Fibroblast of lung (primary cell): ENCODE measurements at regions not wholly inside any gene's neighbourhood (a gene's known extent, or its start where the extent isn't known, plus 50 kb on each side); places are given as distances from the start of the nearest gene placed in this dataset.
A peak's percentile ranks its signal among the peaks of the same experiment; 100 is the strongest.

Experiments used
- DNase-seq, 2 donors: peaks; one replicate each; pipeline versions ENCODE4 v3.0.0 to v3.0.0-alpha.2; 2010; ENCODE audit warnings: low read depth in 2 of 2
- H2AFZ ChIP-seq: 2 replicates; pipeline ENCODE4 v1.5.1; 2012; ENCODE audit warnings: low read length, control low read depth, inconsistent platforms
- H3K27ac ChIP-seq: 2 replicates; pipeline ENCODE4 v1.5.1; 2011; ENCODE audit warnings: low read length, control low read depth; ENCODE audit not compliant: insufficient read depth
- H3K27me3 ChIP-seq: 2 replicates; pipeline ENCODE4 v1.5.1; 2011; ENCODE audit warnings: mild to moderate bottlenecking, low read length; ENCODE audit not compliant: control insufficient read depth, insufficient read depth
- H3K36me3 ChIP-seq: 2 replicates; pipeline ENCODE4 v1.5.1; 2011; ENCODE audit warnings: low read length; ENCODE audit not compliant: control insufficient read depth, insufficient read depth
- H3K4me1 ChIP-seq: 2 replicates; pipeline ENCODE4 v1.5.1; 2011; ENCODE audit warnings: low read length; ENCODE audit not compliant: control insufficient read depth, insufficient read depth; ENCODE audit errors: extremely low read depth
- H3K4me2 ChIP-seq: 2 replicates; pipeline ENCODE4 v1.5.1; 2011; ENCODE audit warnings: low read length, control low read depth; ENCODE audit not compliant: insufficient read depth; ENCODE audit errors: extremely low read depth
- H3K4me3 ChIP-seq, 4 experiments: fragments of 200-600 bp in 1 of 4; sonication (generic) in 1 of 4; replicated peaks in 1 of 4; 2 replicates each; pipeline ENCODE4 v1.5.1; 2011 to 2016; ENCODE audit warnings: low read length in 4 of 4, low read depth in 3 of 4, mild to moderate bottlenecking in 3 of 4, control low read depth in 2 of 4, inconsistent platforms in 1 of 4, mixed read lengths in 1 of 4; ENCODE audit not compliant: insufficient read depth in 1 of 4; ENCODE audit errors: control extremely low read depth in 1 of 4
- H3K79me2 ChIP-seq: 2 replicates; pipeline ENCODE4 v1.5.1; 2012; ENCODE audit warnings: mild to moderate bottlenecking, low read length, inconsistent platforms; ENCODE audit not compliant: control insufficient read depth, insufficient read depth
- H3K9ac ChIP-seq: 2 replicates; pipeline ENCODE4 v1.5.1; 2011; ENCODE audit warnings: mild to moderate bottlenecking, low read length, control low read depth; ENCODE audit not compliant: insufficient read depth
- H3K9me3 ChIP-seq: 2 replicates; pipeline ENCODE4 v1.5.1; 2012; ENCODE audit warnings: low read depth, low read length; ENCODE audit not compliant: control insufficient read depth, insufficient read depth
- H4K20me1 ChIP-seq: 2 replicates; pipeline ENCODE4 v1.5.1; 2011; ENCODE audit warnings: low read length; ENCODE audit not compliant: control insufficient read depth, insufficient read depth; ENCODE audit errors: extremely low read depth
- CTCF ChIP-seq, 2 donors: IDR thresholded peaks in 1 of 2; conservative IDR thresholded peaks in 1 of 2; 1 replicate in 1 of 2; 2 replicates in 1 of 2; pipeline ENCODE4 v1.5.1; 2011 to 2012; ENCODE audit warnings: low read length in 2 of 2, control low read depth in 1 of 2, inconsistent platforms in 1 of 2, low read depth in 1 of 2, mild to moderate bottlenecking in 1 of 2
- EZH2 ChIP-seq: IDR thresholded peaks from 2 replicates; pipeline ENCODE4 v1.5.1; 2012; ENCODE audit warnings: low read length, control low read depth, mild to moderate bottlenecking; ENCODE audit errors: missing control alignments

- Histone ChIP-seq H3K36me3 (no peaks in the 10 kb centered on the region), H3K27me3 (peaks cover 3% of the 10 kb centered on the region), H3K9me3 (no peaks in the 10 kb centered on the region), H3K4me1 (no peaks in the 10 kb centered on the region), H3K9ac (no peak overlapping the region), H3K27ac (no peak overlapping the region), H2AFZ (no peak overlapping the region), H3K4me3 (no peak overlapping the region), H3K4me2 (no peak overlapping the region), H4K20me1 (no peaks in the 10 kb centered on the region), H3K79me2 (no peaks in the 10 kb centered on the region)
- no peak for DNase-seq
- TF ChIP-seq EZH2 (no peak), CTCF (conservative IDR thresholded peaks at IDR 0.05 in 1 of 2, IDR thresholded peaks at IDR 0.05 in 1 of 2; ENCODE audit: low read depth in 1 of 2, low read length in 2 of 2) (peak in 1 of 2 donors; percentile 11)
These were observed 218.9 kb upstream of the TMTC1 start for GRCh38 chr12:30002677-30003076.

DNA sequence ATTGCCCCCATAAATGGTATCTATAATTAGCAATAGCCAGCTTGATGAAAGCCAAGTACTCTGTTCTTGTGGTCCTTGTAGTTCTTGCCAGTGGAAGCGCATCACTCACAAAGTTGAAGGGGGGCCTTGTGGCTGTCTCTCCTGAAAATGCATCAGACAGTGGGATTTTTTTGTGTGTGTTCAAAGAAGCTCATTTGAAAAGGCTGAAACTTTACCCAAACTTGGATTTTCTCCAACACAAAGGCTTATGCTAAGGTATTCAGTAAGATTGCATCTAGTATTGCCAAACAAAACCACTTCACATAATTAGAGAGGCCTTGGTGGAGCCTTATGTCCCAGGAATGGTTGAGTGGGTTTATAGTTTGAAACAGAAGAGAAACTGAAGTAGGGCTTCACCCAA lies 216.7 kb upstream of the TMTC1 start:
- Histone ChIP-seq H2AFZ (no peak overlapping the region), H3K4me1 (no peaks in the 10 kb centered on the region), H3K27me3 (no peaks in the 10 kb centered on the region), H3K9ac (no peak overlapping the region), H3K36me3 (no peaks in the 10 kb centered on the region), H3K79me2 (no peaks in the 10 kb centered on the region), H3K9me3 (no peaks in the 10 kb centered on the region), H3K27ac (no peak overlapping the region), H3K4me3 (no peak overlapping the region), H4K20me1 (no peaks in the 10 kb centered on the region), H3K4me2 (no peak overlapping the region)
- peak; percentile 36 to 87 for DNase-seq
- TF ChIP-seq CTCF (conservative IDR thresholded peaks at IDR 0.05 in 1 of 2, IDR thresholded peaks at IDR 0.05 in 1 of 2; ENCODE audit: low read depth in 1 of 2, low read length in 2 of 2) (no peak), EZH2 (no peak)

DNA sequence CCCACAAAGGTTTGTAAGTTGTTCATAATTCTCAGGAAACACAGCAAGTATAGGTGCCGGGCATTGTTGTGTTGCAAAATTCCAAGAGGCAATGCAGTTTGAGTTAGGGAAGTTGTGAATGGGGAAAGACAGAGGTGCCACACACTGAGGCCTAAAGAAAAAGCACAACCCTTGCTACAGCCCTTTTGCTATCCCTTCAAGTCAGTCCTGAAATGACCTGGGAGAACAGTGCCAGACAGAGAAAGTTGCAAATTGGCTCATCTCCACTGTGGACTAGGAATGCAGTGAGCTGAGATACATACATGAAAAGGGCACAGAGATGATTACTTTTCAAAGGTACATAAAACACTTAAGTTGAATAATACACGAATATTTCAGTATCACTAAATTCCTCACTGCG lies 213.3 kb upstream of the TMTC1 start:
- TF ChIP-seq EZH2 (no peak), CTCF (conservative IDR thresholded peaks at IDR 0.05 in 1 of 2, IDR thresholded peaks at IDR 0.05 in 1 of 2; ENCODE audit: low read depth in 1 of 2, low read length in 2 of 2) (no peak)
- Histone ChIP-seq H3K9ac (no peak overlapping the region), H2AFZ (no peak overlapping the region), H3K4me2 (no peak overlapping the region), H4K20me1 (no peaks in the 10 kb centered on the region), H3K36me3 (no peaks in the 10 kb centered on the region), H3K9me3 (no peaks in the 10 kb centered on the region), H3K4me1 (no peaks in the 10 kb centered on the region), H3K27ac (no peak overlapping the region), H3K79me2 (no peaks in the 10 kb centered on the region), H3K4me3 (no peak overlapping the region), H3K27me3 (no peaks in the 10 kb centered on the region)
- DNase-seq: no peak
